H1 (cell line): ENCODE measurements at regions not wholly inside any gene's neighbourhood (a gene's known extent, or its start where the extent isn't known, plus 50 kb on each side); places are given as distances from the start of the nearest gene placed in this dataset.

Source experiments
- CTCF ChIA-PET: fragments of 300-600 bp; sonication (Branson Sonifier 250); formaldehyde crosslinking; loops from one replicate; lab custom pipeline; 2021; ENCODE audit not compliant: partially characterized antibody; lab: Charles Lee
- POLR2A ChIA-PET: fragments of 300-600 bp; sonication (Branson Sonifier 250); formaldehyde crosslinking; loops from one replicate; lab custom pipeline; 2021; ENCODE audit warnings: inconsistent platforms; ENCODE audit not compliant: partially characterized antibody; lab: Charles Lee
- DNase-seq, 2 experiments: peaks; one replicate each; pipeline versions ENCODE4 v3.0.0 to v3.0.0-alpha.2; 2010 to 2022; ENCODE audit warnings: low spot score in 2 of 2, low read depth in 1 of 2, mixed read lengths in 1 of 2
- FAIRE-seq: peaks from 2 replicates; lab custom pipeline; 2011; peaks lifted over from hg19 to GRCh38; lab: Jason Lieb, UNC
- H2AFZ ChIP-seq: 2 replicates; pipeline ENCODE4 v1.8.1; 2012; ENCODE audit warnings: low read length, inconsistent platforms
- H2AK5ac ChIP-seq: 2 replicates; pipeline ENCODE4 v1.6.1; 2013; ENCODE audit warnings: low read depth, low read length
- H2BK120ac ChIP-seq: replicated peaks from 2 replicates; pipeline ENCODE3; 2013; ENCODE audit warnings: low read depth, low read length, inconsistent platforms
- H2BK12ac ChIP-seq: 2 replicates; pipeline ENCODE4 v1.6.1; 2013; ENCODE audit warnings: low read depth, low read length
- H2BK15ac ChIP-seq: 2 replicates; pipeline ENCODE4 v1.6.1; 2013; ENCODE audit warnings: low read length
- H2BK20ac ChIP-seq: 2 replicates; pipeline ENCODE4 v1.6.1; 2013; ENCODE audit warnings: low read length
- H2BK5ac ChIP-seq: 2 replicates; pipeline ENCODE4 v1.6.1; 2013; ENCODE audit warnings: low read depth, low read length
- H3K14ac ChIP-seq: 2 replicates; pipeline ENCODE4 v1.6.1; 2013; ENCODE audit warnings: inconsistent platforms; ENCODE audit not compliant: insufficient read length
- H3K18ac ChIP-seq: 2 replicates; pipeline ENCODE4 v1.6.1; 2013; ENCODE audit warnings: low read length; ENCODE audit errors: extremely low read depth
- H3K23ac ChIP-seq: 2 replicates; pipeline ENCODE4 v1.6.1; 2013; ENCODE audit warnings: inconsistent platforms; ENCODE audit not compliant: insufficient read length
- H3K23me2 ChIP-seq: 2 replicates; pipeline ENCODE4 v1.6.1; 2013; ENCODE audit warnings: low read depth, low read length
- H3K27ac ChIP-seq: 2 replicates; pipeline ENCODE4 v1.6.1; 2011; ENCODE audit warnings: low read depth, low read length, inconsistent platforms
- H3K27me3 ChIP-seq, 4 experiments: replicated peaks in 1 of 4; 1 replicate in 1 of 4; 2 replicates in 3 of 4; pipeline versions ENCODE4 v1.6.1 to v1.8.1; 2011 to 2013; ENCODE audit warnings: low read length in 3 of 4, mild to moderate bottlenecking in 3 of 4, inconsistent platforms in 2 of 4, mixed read lengths in 2 of 4, moderate library complexity in 1 of 4; ENCODE audit not compliant: control insufficient read depth in 3 of 4, insufficient read depth in 3 of 4; ENCODE audit errors: extremely low read depth in 1 of 4
- H3K36me3 ChIP-seq, 4 experiments: 2 replicates each; pipeline versions ENCODE4 v1.6.1 to v1.8.1; 2011 to 2013; ENCODE audit warnings: mild to moderate bottlenecking in 4 of 4, low read length in 3 of 4, moderate library complexity in 2 of 4, control low read depth in 1 of 4, inconsistent platforms in 1 of 4; ENCODE audit not compliant: insufficient read depth in 4 of 4, control insufficient read depth in 2 of 4
- H3K4ac ChIP-seq: replicated peaks from 2 replicates; pipeline ENCODE3; 2013; ENCODE audit warnings: low read length, low read depth, mixed read lengths, inconsistent platforms; ENCODE audit not compliant: insufficient read length
- H3K4me1 ChIP-seq, 4 experiments: replicated peaks in 1 of 4; 1 replicate in 1 of 4; 2 replicates in 3 of 4; pipeline versions ENCODE4 v1.6.1 to v1.8.1; 2011 to 2013; ENCODE audit warnings: low read length in 3 of 4, inconsistent platforms in 2 of 4, mixed read lengths in 1 of 4; ENCODE audit not compliant: insufficient read depth in 4 of 4, control insufficient read depth in 3 of 4
- H3K4me2 ChIP-seq, 2 experiments: 2 replicates each; pipeline versions ENCODE4 v1.6.1 to v1.8.1; 2011 to 2013; ENCODE audit warnings: low read depth in 2 of 2, low read length in 2 of 2, control low read depth in 1 of 2, inconsistent platforms in 1 of 2, mild to moderate bottlenecking in 1 of 2; ENCODE audit not compliant: insufficient read depth in 1 of 2
- H3K4me3 ChIP-seq, 4 experiments: fragments of 200-600, 300-600 bp in 1 of 4; sonication (generic), shearing (Covaris generic), sonication (Bioruptor Twin) in 1 of 4; 2 replicates each; pipeline versions ENCODE4 v1.5.1 to v1.8.1; 2011 to 2016; ENCODE audit warnings: low read length in 4 of 4, low read depth in 3 of 4, control low read depth in 2 of 4, inconsistent platforms in 2 of 4, mild to moderate bottlenecking in 2 of 4, mixed read lengths in 1 of 4, moderate library complexity in 1 of 4; ENCODE audit not compliant: insufficient read depth in 2 of 4; ENCODE audit errors: extremely low read depth in 1 of 4
- H3K56ac ChIP-seq: replicated peaks from 2 replicates; pipeline ENCODE3; 2013; ENCODE audit warnings: low read depth, mild to moderate bottlenecking, mixed read lengths, low read length, inconsistent platforms; ENCODE audit not compliant: insufficient read length
- H3K79me1 ChIP-seq: 2 replicates; pipeline ENCODE4 v1.6.1; 2013; ENCODE audit warnings: low read depth, low read length, control low read depth
- H3K79me2 ChIP-seq, 2 experiments: 2 replicates each; pipeline versions ENCODE4 v1.6.1 to v1.8.1; 2012 to 2013; ENCODE audit warnings: low read length in 2 of 2, mild to moderate bottlenecking in 2 of 2, inconsistent platforms in 1 of 2; ENCODE audit not compliant: insufficient read depth in 2 of 2, control insufficient read depth in 1 of 2
- H3K9ac ChIP-seq, 4 experiments: replicated peaks in 1 of 4; 1 replicate in 1 of 4; 2 replicates in 3 of 4; pipeline versions ENCODE4 v1.6.1 to v1.8.1; 2011 to 2013; ENCODE audit warnings: low read depth in 3 of 4, low read length in 3 of 4, control low read depth in 2 of 4, mild to moderate bottlenecking in 2 of 4, moderate library complexity in 2 of 4, inconsistent platforms in 1 of 4; ENCODE audit errors: extremely low read depth in 1 of 4
- H3K9me3 ChIP-seq, 2 experiments: 2 replicates each; pipeline versions ENCODE4 v1.6.1 to v1.8.1; 2012 to 2013; ENCODE audit warnings: mild to moderate bottlenecking in 2 of 2, moderate library complexity in 2 of 2, control low read depth in 1 of 2, inconsistent platforms in 1 of 2, low read depth in 1 of 2, low read length in 1 of 2, mixed read lengths in 1 of 2; ENCODE audit not compliant: insufficient read depth in 2 of 2
- H4K20me1 ChIP-seq, 2 experiments: replicated peaks in 1 of 2; 2 replicates each; pipeline versions ENCODE3 to v1.8.1; 2011 to 2013; ENCODE audit warnings: inconsistent platforms in 2 of 2, low read length in 2 of 2, mild to moderate bottlenecking in 1 of 2; ENCODE audit not compliant: insufficient read depth in 2 of 2, control insufficient read depth in 1 of 2
- H4K5ac ChIP-seq: 2 replicates; pipeline ENCODE4 v1.6.1; 2013; ENCODE audit warnings: low read length, low read depth, mixed read lengths, inconsistent platforms; ENCODE audit not compliant: insufficient read length
- H4K8ac ChIP-seq: 2 replicates; pipeline ENCODE4 v1.8.0; 2013; ENCODE audit warnings: mild to moderate bottlenecking, moderate library complexity, low read length, inconsistent platforms; ENCODE audit not compliant: insufficient read depth; ENCODE audit errors: extremely low read depth
- H4K91ac ChIP-seq: replicated peaks from 2 replicates; pipeline ENCODE3; 2013; ENCODE audit warnings: low read length, mixed read lengths, inconsistent platforms; ENCODE audit not compliant: insufficient read length
- BACH1 ChIP-seq: IDR thresholded peaks from 2 replicates; pipeline ENCODE4 v1.6.1; 2012; ENCODE audit warnings: low read length, improper control_type of control experiment
- EZH2 ChIP-seq: fragments of 200-600 bp; sonication (generic); IDR thresholded peaks from 2 replicates; pipeline ENCODE4 v1.7.1; 2012; ENCODE audit warnings: low read depth, mild to moderate bottlenecking, moderate library complexity, low read length, inconsistent platforms; ENCODE audit not compliant: severe bottlenecking
- HDAC2 ChIP-seq, 2 experiments: fragments of 300-600 bp in 1 of 2; sonication (generic) in 1 of 2; IDR thresholded peaks; 2 replicates each; pipeline ENCODE4 v1.6.1; 2011 to 2012; ENCODE audit warnings: low read depth in 2 of 2, low read length in 2 of 2, mild to moderate bottlenecking in 2 of 2, moderate library complexity in 2 of 2, borderline replicate concordance in 1 of 2, inconsistent platforms in 1 of 2
- JUN ChIP-seq: IDR thresholded peaks from 2 replicates; pipeline ENCODE4 v1.6.1; 2011; ENCODE audit warnings: low read depth, mild to moderate bottlenecking, improper control_type of control experiment, low read length
- KDM5A ChIP-seq: fragments of 200-600 bp; IDR thresholded peaks from 2 replicates; pipeline ENCODE4 v1.7.1; 2012; ENCODE audit warnings: mild to moderate bottlenecking, low read length, inconsistent platforms, mixed read lengths
- NRF1 ChIP-seq: IDR thresholded peaks from 2 replicates; pipeline ENCODE4 v1.6.1; 2011; ENCODE audit warnings: mild to moderate bottlenecking, low read depth, low read length, improper control_type of control experiment
- RXRA ChIP-seq: IDR thresholded peaks from 2 replicates; pipeline ENCODE4 v1.6.1; 2011; ENCODE audit warnings: low read depth, mild to moderate bottlenecking, low read length, moderate library complexity; ENCODE audit not compliant: insufficient read depth
- WGBS, 2 experiments: shearing (Covaris generic) in 1 of 2; methylation state at CpG; one replicate each; pipeline versions ENCODE4 v1.1.6 to v1.1.7; 2013 to 2015; ENCODE audit warnings: low lambda C conversion rate in 2 of 2, mixed read lengths in 2 of 2, inconsistent platforms in 1 of 2, low coverage in 1 of 2, missing lambda C conversion rate in 1 of 2; ENCODE audit not compliant: insufficient replicate concordance in 2 of 2, insufficient coverage in 1 of 2, insufficient read length in 1 of 2; ENCODE audit errors: extremely low coverage in 1 of 2, missing lambda C conversion rate in 1 of 2; 5-methylcytosine and 5-hydroxymethylcytosine counted together
- TF ChIP-seq, protein P1 (sequence below): IDR thresholded peaks from 2 replicates; pipeline ENCODE4 v1.6.1; 2011; ENCODE audit warnings: low read depth, mild to moderate bottlenecking, low read length; ENCODE audit not compliant: insufficient read depth
- TF ChIP-seq, protein P2 (sequence below), 3 experiments: IDR thresholded peaks; 1 replicate in 2 of 3; 2 replicates in 1 of 3; pipeline versions ENCODE4 v1.5.1 to v1.6.1; 2011; ENCODE audit warnings: low read length in 3 of 3, mild to moderate bottlenecking in 3 of 3, inconsistent platforms in 2 of 3, low read depth in 1 of 3, moderate library complexity in 1 of 3; ENCODE audit not compliant: insufficient read depth in 1 of 3; ENCODE audit errors: control extremely low read depth in 1 of 3

DNA sequence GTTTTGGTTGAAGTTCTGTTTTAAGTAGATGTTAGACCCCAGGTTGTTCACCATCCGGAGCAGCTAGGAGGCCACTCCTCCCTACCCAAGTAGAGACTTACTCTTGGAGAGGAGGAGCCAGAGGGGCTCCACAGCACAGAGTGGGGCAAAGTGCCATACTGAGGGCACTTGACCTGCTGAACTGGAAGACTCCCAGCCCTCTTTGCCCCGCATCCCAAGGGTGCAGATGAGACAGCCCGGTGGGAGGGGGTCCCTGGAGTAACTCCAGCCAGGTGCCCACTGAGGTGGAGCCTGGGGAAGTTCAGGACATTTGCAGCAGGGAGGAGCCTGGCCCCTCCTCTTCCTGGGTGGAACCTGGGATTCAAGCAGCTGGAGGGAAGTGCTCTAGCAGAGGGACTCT, 102.1 kb upstream of the GPR6 start:
- Histone ChIP-seq H4K5ac (no peak overlapping the region), H4K8ac (no peak overlapping the region), H3K9me3 (peaks cover 0 to 3% of the 10 kb centered on the region in 2 experiments; a peak in 1 of 4 replicates), H2BK12ac (no peak overlapping the region), H3K14ac (no peak overlapping the region), H2AFZ (no peak overlapping the region), H3K36me3 (no peaks in the 10 kb centered on the region), H4K91ac (no peak overlapping the region), H2BK20ac (no peak overlapping the region; the same call in 1 of the 2 replicates), H2BK5ac (no peak overlapping the region), H3K27me3 (no peaks in the 10 kb centered on the region), H3K4me3 (no peak overlapping the region), H4K20me1 (no peaks in the 10 kb centered on the region), H3K27ac (no peak overlapping the region), H2BK15ac (no peak overlapping the region), H3K18ac (no peak overlapping the region; the same call in 1 of the 2 replicates), H3K23me2 (no peaks in the 10 kb centered on the region), H3K79me1 (no peaks in the 10 kb centered on the region), H3K4me1 (no peaks in the 10 kb centered on the region), H3K4ac (no peak overlapping the region), H3K56ac (no peak overlapping the region), H3K9ac (no peak overlapping the region), H3K79me2 (no peaks in the 10 kb centered on the region), H3K23ac (no peak overlapping the region), H2AK5ac (no peak overlapping the region), H3K4me2 (no peak overlapping the region), H2BK120ac (no peak overlapping the region)
- POLR2A ChIA-PET = no interaction called here
- CTCF ChIA-PET = interaction anchor here (1.1 to 2.2 kb wide), 5 partner anchors 8 to 164 kb away, joined by 3 to 8 read pairs (median 4); no protein-coding TSS in a partner anchor
- FAIRE-seq (no peak), DNase-seq (no peak)
- WGBS, 2 experiments = 90% methylated on average over 3 of the region's 3 CpGs; no CpG with 5 or more reads in 1 of the 2 experiments
- TF ChIP-seq KDM5A = no peak
- TF ChIP-seq, protein P1, sequence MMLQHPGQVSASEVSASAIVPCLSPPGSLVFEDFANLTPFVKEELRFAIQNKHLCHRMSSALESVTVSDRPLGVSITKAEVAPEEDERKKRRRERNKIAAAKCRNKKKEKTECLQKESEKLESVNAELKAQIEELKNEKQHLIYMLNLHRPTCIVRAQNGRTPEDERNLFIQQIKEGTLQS = no peak
- no peak for TF ChIP-seq BACH1
- no peak for TF ChIP-seq EZH2
- TF ChIP-seq NRF1 = no peak
- no peak for TF ChIP-seq JUN
- no peak for TF ChIP-seq RXRA
- TF ChIP-seq, protein P2, sequence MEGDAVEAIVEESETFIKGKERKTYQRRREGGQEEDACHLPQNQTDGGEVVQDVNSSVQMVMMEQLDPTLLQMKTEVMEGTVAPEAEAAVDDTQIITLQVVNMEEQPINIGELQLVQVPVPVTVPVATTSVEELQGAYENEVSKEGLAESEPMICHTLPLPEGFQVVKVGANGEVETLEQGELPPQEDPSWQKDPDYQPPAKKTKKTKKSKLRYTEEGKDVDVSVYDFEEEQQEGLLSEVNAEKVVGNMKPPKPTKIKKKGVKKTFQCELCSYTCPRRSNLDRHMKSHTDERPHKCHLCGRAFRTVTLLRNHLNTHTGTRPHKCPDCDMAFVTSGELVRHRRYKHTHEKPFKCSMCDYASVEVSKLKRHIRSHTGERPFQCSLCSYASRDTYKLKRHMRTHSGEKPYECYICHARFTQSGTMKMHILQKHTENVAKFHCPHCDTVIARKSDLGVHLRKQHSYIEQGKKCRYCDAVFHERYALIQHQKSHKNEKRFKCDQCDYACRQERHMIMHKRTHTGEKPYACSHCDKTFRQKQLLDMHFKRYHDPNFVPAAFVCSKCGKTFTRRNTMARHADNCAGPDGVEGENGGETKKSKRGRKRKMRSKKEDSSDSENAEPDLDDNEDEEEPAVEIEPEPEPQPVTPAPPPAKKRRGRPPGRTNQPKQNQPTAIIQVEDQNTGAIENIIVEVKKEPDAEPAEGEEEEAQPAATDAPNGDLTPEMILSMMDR (IDR thresholded peaks at IDR 0.05; ENCODE audit: control extremely low read depth in 1 of 3, insufficient read depth in 1 of 3, low read depth in 1 of 3, low read length in 3 of 3) = no peak
- no peak for TF ChIP-seq HDAC2 (IDR thresholded peaks at IDR 0.05; ENCODE audit: borderline replicate concordance in 1 of 2, low read depth in 2 of 2, low read length in 2 of 2)
